ENCODE measurements at regions not wholly inside any gene's neighbourhood (a gene's known extent, or its start where the extent isn't known, plus 50 kb on each side); places are given as distances from the start of the nearest gene placed in this dataset.

DNA sequence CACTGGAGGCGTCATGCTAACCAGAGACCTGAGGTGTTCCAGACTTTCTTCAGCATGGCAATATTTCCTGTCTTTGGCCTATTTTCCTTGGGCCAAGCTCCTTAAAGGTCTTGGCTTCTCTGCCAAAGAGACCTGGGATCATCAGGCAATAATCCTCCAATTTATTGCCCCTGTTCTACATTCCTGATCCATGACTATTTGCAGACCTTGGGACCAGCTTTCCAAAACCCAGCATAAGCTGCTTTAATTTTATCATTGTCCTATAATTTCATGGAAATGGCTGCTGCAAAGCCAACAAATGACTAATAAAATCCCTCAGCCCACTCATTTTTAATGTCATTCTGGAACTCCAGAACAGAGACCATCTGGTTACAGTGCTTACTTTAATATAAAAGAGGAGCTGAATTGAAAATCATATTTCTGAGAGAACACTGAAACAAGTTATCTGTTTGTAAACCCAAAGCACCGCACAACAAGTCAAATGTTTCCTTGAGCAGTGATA lies 166.9 kb upstream of the BTG1 start:
- TF ChIP-seq, protein P1, sequence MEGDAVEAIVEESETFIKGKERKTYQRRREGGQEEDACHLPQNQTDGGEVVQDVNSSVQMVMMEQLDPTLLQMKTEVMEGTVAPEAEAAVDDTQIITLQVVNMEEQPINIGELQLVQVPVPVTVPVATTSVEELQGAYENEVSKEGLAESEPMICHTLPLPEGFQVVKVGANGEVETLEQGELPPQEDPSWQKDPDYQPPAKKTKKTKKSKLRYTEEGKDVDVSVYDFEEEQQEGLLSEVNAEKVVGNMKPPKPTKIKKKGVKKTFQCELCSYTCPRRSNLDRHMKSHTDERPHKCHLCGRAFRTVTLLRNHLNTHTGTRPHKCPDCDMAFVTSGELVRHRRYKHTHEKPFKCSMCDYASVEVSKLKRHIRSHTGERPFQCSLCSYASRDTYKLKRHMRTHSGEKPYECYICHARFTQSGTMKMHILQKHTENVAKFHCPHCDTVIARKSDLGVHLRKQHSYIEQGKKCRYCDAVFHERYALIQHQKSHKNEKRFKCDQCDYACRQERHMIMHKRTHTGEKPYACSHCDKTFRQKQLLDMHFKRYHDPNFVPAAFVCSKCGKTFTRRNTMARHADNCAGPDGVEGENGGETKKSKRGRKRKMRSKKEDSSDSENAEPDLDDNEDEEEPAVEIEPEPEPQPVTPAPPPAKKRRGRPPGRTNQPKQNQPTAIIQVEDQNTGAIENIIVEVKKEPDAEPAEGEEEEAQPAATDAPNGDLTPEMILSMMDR (IDR thresholded peaks at IDR 0.05) = no peak
- TF ChIP-seq POLR2A (IDR thresholded peaks at IDR 0.05) = no peak
